Upper lobe of left lung (tissue), 4 donors: ENCODE measurements at regions not wholly inside any gene's neighbourhood (a gene's known extent, or its start where the extent isn't known, plus 50 kb on each side); places are given as distances from the start of the nearest gene placed in this dataset.

ENCODE experiments used
- CTCF ChIP-seq, 6 experiments: fragments of 450-650 bp in 4 of 6; fragments of 200-600 bp in 2 of 6; sonication (generic) in 2 of 6; IDR thresholded peaks; one replicate each; pipeline ENCODE4 v1.5.1; 2016 to 2019; ENCODE audit warnings: antibody characterized with exemption in 6 of 6
- EP300 ChIP-seq, 4 donors: sonication (generic); formaldehyde crosslinking; IDR thresholded peaks; one replicate each; pipeline ENCODE4 v1.5.1; 2017; ENCODE audit warnings: antibody characterized with exemption in 4 of 4, control low read depth in 2 of 4
- POLR2A ChIP-seq, 4 donors: fragments of 450-650 bp; IDR thresholded peaks; one replicate each; pipeline ENCODE4 v1.5.1; 2016 to 2017; ENCODE audit warnings: antibody characterized with exemption in 4 of 4, mild to moderate bottlenecking in 2 of 4
- POLR2AphosphoS5 ChIP-seq, 2 donors: sonication (generic); formaldehyde crosslinking; IDR thresholded peaks; one replicate each; pipeline ENCODE4 v1.5.1; 2017; ENCODE audit warnings: antibody characterized with exemption in 2 of 2

DNA sequence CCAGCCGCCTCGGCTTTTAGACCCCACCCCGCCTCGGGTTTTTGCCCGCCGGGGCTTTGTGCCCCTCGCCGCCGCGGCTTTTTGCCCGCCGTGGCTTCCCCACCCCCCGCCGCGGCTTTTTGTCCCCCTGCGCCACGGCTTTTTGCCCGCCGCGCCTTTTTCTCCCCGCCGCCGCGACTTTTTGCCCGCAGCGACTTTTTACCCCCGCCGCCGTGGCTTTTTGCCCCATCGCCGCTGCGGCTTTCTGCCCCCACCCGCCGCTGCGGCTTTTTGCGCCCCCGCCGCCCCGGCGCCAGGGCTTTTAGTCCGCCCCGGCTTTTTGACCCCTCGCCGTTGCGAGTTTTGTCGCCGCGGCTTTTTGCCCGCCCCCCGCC is 474.4 kb downstream of the FAM72C start:
- TF ChIP-seq CTCF (IDR thresholded peaks at IDR 0.05) (no peak), POLR2AphosphoS5 (IDR thresholded peaks at IDR 0.05) (no peak), POLR2A (IDR thresholded peaks at IDR 0.05) (no peak), EP300 (IDR thresholded peaks at IDR 0.05) (no peak)
